ENCODE measurements at regions not wholly inside any gene's neighbourhood (a gene's known extent, or its start where the extent isn't known, plus 50 kb on each side); places are given as distances from the start of the nearest gene placed in this dataset.

DNA sequence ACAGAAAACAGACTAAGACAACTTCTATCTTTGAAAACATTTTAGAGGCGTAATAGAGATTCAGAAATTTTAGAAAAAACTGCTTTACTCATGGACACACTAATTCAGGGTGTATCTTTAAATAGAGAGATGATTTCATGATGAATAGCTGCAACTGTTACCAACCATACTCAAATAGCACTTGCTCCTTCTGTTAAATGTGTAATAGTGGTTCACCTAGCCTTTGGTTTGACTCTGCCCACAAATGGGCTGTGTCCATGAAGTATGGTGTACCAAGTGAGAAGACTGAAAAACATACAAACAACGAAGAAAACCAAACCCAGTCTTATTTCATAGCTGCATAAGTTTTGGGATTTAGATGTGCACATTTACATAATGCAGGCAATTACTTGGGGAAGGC, 610.6 kb downstream of the PLCL1 start:
- no peak for TF ChIP-seq EZH2phosphoT487 (IDR thresholded peaks at IDR 0.05; ENCODE audit: low read depth)
- TF ChIP-seq, protein P1, sequence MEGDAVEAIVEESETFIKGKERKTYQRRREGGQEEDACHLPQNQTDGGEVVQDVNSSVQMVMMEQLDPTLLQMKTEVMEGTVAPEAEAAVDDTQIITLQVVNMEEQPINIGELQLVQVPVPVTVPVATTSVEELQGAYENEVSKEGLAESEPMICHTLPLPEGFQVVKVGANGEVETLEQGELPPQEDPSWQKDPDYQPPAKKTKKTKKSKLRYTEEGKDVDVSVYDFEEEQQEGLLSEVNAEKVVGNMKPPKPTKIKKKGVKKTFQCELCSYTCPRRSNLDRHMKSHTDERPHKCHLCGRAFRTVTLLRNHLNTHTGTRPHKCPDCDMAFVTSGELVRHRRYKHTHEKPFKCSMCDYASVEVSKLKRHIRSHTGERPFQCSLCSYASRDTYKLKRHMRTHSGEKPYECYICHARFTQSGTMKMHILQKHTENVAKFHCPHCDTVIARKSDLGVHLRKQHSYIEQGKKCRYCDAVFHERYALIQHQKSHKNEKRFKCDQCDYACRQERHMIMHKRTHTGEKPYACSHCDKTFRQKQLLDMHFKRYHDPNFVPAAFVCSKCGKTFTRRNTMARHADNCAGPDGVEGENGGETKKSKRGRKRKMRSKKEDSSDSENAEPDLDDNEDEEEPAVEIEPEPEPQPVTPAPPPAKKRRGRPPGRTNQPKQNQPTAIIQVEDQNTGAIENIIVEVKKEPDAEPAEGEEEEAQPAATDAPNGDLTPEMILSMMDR (IDR thresholded peaks at IDR 0.05; ENCODE audit: low read depth, low read length) = no peak

Data from OCI-LY3 (cell line).